NCI-H345 (cell line): ENCODE measurements at regions not wholly inside any gene's neighbourhood (a gene's known extent, or its start where the extent isn't known, plus 50 kb on each side); places are given as distances from the start of the nearest gene placed in this dataset.

ENCODE experiments used
- DNase-seq: peaks from one replicate; lab custom pipeline; 2025; lab: John Stamatoyannopoulos, UW

DNA sequence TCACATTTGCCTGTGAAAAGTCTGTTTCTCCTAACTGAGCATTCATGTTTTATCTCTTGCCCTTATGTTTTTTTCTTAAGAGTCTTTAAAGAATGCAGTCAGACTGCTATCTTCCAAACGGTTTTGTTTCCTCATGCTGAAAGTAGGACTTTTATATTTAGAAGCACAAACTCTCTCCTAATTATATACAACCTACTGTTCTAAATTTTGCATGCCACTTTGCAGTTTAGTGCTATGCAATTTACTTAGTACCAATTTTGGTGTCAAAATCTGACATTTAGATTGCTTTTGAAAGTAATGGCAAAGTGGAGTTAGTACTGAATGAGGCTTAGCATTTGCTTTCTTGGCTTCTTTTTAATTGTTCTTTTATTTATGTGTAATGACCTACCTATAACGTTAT lies 55.1 kb upstream of the PCDH20 start:
- no peak for DNase-seq

DNA sequence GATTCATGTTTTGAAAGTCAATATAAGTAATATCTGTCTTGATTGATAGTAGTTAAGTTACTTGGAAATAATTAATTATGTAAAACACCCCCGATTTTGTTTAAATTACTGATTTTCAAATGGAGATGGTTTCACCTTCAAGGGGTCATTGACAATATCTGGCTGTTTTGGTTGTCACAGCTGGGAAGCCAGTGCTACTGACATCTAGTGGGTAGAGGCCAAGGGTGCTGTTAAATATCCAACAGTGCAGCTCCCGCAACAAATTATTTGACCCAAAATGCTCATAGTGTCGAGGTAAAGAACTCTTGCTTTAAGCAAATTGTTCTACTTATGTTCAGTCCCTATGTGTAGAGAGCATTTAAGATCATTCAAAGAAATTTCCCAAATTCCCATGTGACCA lies 50.6 kb upstream of the PCDH20 start:
- no peak for DNase-seq
